ENCODE measurements at regions not wholly inside any gene's neighbourhood (a gene's known extent, or its start where the extent isn't known, plus 50 kb on each side); places are given as distances from the start of the nearest gene placed in this dataset.

DNA sequence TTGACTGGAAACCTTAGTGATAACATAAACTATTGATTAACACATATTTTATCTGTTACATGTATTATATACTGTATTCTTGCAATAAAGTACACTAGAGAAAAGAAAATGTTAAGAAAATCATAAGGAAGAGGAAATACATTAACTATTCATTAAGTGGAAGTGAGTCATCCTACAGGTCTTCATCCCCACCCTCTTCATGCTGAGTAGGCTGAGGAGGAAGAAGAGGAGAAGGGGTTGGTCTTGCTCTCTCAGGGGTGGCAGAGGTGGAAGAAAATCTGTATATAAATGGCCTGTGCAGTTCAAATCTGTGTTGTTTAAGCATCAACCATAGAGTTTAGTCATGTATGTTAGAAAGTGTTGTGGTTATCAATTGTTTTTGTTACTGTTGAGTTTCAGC lies 66.1 kb upstream of the CHODL start:
- ChIA-PET CTCF (ENCODE audit: low intra/inter-chr PET ratio) (no interaction called here), POLR2A (no interaction called here)
- no TSS peak for BruUV-seq (replicated peaks)
- Histone ChIP-seq H4K20me1 (replicated peaks; ENCODE audit: control insufficient read depth, insufficient read depth, low read length) (no peaks in the 10 kb centered on the region), H3K9ac (ENCODE audit: insufficient read depth in 1 of 2, low read depth in 2 of 2, low read length in 2 of 2) (no peak overlapping the region), H3K4me2 (ENCODE audit: insufficient read depth, low read length) (no peak overlapping the region), H3K9me1 (ENCODE audit: control insufficient read depth, insufficient read depth, low read length) (no peaks in the 10 kb centered on the region), H3K4me3 (no peak overlapping the region), H3K36me3 (ENCODE audit: control insufficient read depth, insufficient read depth, low read length) (no peaks in the 10 kb centered on the region), H3K79me2 (ENCODE audit: control insufficient read depth, insufficient read depth, low read length) (no peaks in the 10 kb centered on the region), H3K27ac (ENCODE audit: extremely low read depth, low read depth, low read length) (no peak overlapping the region), H2AFZ (ENCODE audit: low read depth, low read length) (no peak overlapping the region), H3K4me1 (replicated peaks in 1 of 2; ENCODE audit: control insufficient read depth in 2 of 2, insufficient read depth in 2 of 2, low read length in 2 of 2) (no peaks in the 10 kb centered on the region), H3K9me3 (replicated peaks; ENCODE audit: control insufficient read depth, insufficient read depth, low read depth, low read length) (no peaks in the 10 kb centered on the region; the same call in 1 of the 2 replicates), H3K27me3 (ENCODE audit: control insufficient read depth in 2 of 2, insufficient read depth in 2 of 2, low read length in 2 of 2) (no peaks in the 10 kb centered on the region)
- FAIRE-seq (no peak), ATAC-seq (no peak), DNase-seq (ENCODE audit: extremely low read depth in 1 of 4, low spot score in 3 of 4) (no peak)
- in situ Hi-C loops (cut with MboI) (no loop called here), intact Hi-C loops (cut with micrococcal nuclease) (no loop called here)
- TF ChIP-seq U2AF1 (optimal IDR thresholded peaks at IDR 0.05; ENCODE audit: low read depth, low read length) (no peak), CTBP1 (IDR thresholded peaks at IDR 0.05; ENCODE audit: borderline replicate concordance) (no peak), NEUROD1 (IDR thresholded peaks at IDR 0.05; ENCODE audit: borderline replicate concordance, low read depth, low read length, partially characterized antibody) (no peak), SMARCA4 (IDR thresholded peaks at IDR 0.05) (no peak), GATA2 (CRISPR knock-in tag; IDR thresholded peaks at IDR 0.05) (no peak), ETV6 (IDR thresholded peaks at IDR 0.05; ENCODE audit: borderline replicate concordance in 1 of 2, low read depth in 2 of 2, low read length in 1 of 2) (no peak), ETV6 (CRISPR knock-in tag; IDR thresholded peaks at IDR 0.05; ENCODE audit: borderline replicate concordance) (no peak), KDM5B (IDR thresholded peaks at IDR 0.05; ENCODE audit: insufficient replicate concordance, low read depth, low read length) (no peak), RBM17 (IDR thresholded peaks at IDR 0.05; ENCODE audit: borderline replicate concordance, low read depth, low read length) (no peak), ZNF133 (CRISPR knock-in tag; IDR thresholded peaks at IDR 0.05) (no peak), NFIC (IDR thresholded peaks at IDR 0.05) (no peak), L3MBTL2 (IDR thresholded peaks at IDR 0.05) (no peak)
- TF ChIP-seq, protein P1, sequence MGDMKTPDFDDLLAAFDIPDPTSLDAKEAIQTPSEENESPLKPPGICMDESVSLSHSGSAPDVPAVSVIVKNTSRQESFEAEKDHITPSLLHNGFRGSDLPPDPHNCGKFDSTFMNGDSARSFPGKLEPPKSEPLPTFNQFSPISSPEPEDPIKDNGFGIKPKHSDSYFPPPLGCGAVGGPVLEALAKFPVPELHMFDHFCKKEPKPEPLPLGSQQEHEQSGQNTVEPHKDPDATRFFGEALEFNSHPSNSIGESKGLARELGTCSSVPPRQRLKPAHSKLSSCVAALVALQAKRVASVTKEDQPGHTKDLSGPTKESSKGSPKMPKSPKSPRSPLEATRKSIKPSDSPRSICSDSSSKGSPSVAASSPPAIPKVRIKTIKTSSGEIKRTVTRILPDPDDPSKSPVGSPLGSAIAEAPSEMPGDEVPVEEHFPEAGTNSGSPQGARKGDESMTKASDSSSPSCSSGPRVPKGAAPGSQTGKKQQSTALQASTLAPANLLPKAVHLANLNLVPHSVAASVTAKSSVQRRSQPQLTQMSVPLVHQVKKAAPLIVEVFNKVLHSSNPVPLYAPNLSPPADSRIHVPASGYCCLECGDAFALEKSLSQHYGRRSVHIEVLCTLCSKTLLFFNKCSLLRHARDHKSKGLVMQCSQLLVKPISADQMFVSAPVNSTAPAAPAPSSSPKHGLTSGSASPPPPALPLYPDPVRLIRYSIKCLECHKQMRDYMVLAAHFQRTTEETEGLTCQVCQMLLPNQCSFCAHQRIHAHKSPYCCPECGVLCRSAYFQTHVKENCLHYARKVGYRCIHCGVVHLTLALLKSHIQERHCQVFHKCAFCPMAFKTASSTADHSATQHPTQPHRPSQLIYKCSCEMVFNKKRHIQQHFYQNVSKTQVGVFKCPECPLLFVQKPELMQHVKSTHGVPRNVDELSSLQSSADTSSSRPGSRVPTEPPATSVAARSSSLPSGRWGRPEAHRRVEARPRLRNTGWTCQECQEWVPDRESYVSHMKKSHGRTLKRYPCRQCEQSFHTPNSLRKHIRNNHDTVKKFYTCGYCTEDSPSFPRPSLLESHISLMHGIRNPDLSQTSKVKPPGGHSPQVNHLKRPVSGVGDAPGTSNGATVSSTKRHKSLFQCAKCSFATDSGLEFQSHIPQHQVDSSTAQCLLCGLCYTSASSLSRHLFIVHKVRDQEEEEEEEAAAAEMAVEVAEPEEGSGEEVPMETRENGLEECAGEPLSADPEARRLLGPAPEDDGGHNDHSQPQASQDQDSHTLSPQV (IDR thresholded peaks at IDR 0.05): no peak
